GM21381 (cell line): ENCODE measurements at regions not wholly inside any gene's neighbourhood (a gene's known extent, or its start where the extent isn't known, plus 50 kb on each side); places are given as distances from the start of the nearest gene placed in this dataset.
"Not testable (repeated sequence)": the region's sequence is repeated elsewhere in the genome, so short reads cannot be mapped to it uniquely, and the experiment has no call there.

Experiments used
- ATAC-seq: cut with Tn5 transposase; IDR thresholded peaks from one replicate; pipeline ENCODE4 v1.9.1; 2021; ENCODE audit warnings: mild to moderate bottlenecking, moderate library complexity; ENCODE audit not compliant: unreplicated experiment

GRCh38 chr3:89742546-89742945 lies 635.1 kb downstream of the EPHA3 start:
- no peak for ATAC-seq

GRCh38 chr3:89747541-89748278 lies 640.3 kb downstream of the EPHA3 start:
- not testable (repeated sequence) for ATAC-seq

GRCh38 chr3:89762405-89762804 lies 655.0 kb downstream of the EPHA3 start:
- ATAC-seq, result no peak

GRCh38 chr3:89783341-89783927 lies 676.0 kb downstream of the EPHA3 start:
- no peak for ATAC-seq

GRCh38 chr3:89787485-89787884 lies 680.1 kb downstream of the EPHA3 start:
- no peak for ATAC-seq

- ATAC-seq, result no peak
Measured at GRCh38 chr3:89787979-89788378, 680.6 kb downstream of the EPHA3 start.

- no peak for ATAC-seq
Measured at GRCh38 chr3:89795506-89795905, 688.1 kb downstream of the EPHA3 start.

GRCh38 chr3:89802881-89803280 lies 695.5 kb downstream of the EPHA3 start:
- no peak for ATAC-seq

GRCh38 chr3:89803711-89804110 lies 696.3 kb downstream of the EPHA3 start:
- no peak for ATAC-seq

- no peak for ATAC-seq
Measured at GRCh38 chr3:89806166-89806565, 698.7 kb downstream of the EPHA3 start.

- ATAC-seq, result no peak
Measured at GRCh38 chr3:89808680-89809197, 701.3 kb downstream of the EPHA3 start.

- ATAC-seq, result no peak
Measured at GRCh38 chr3:89813500-89813899, 706.1 kb downstream of the EPHA3 start.

GRCh38 chr3:89841041-89841440 lies 733.6 kb downstream of the EPHA3 start:
- no peak for ATAC-seq

- no peak for ATAC-seq
Measured at GRCh38 chr3:89845053-89845452, 737.6 kb downstream of the EPHA3 start.

GRCh38 chr3:89847955-89848354 lies 740.5 kb downstream of the EPHA3 start:
- no peak for ATAC-seq

- no peak for ATAC-seq
Measured at GRCh38 chr3:89851974-89852621, 744.7 kb downstream of the EPHA3 start.

- ATAC-seq, result no peak
Measured at GRCh38 chr3:89859757-89860156, 752.3 kb downstream of the EPHA3 start.

GRCh38 chr3:89867286-89867685 lies 759.9 kb downstream of the EPHA3 start:
- ATAC-seq, result no peak

GRCh38 chr3:89876116-89876515 lies 768.7 kb downstream of the EPHA3 start:
- no peak for ATAC-seq

- ATAC-seq, result no peak
Measured at GRCh38 chr3:89877230-89877629, 769.8 kb downstream of the EPHA3 start.

- ATAC-seq, result no peak
Measured at GRCh38 chr3:89889386-89889785, 782.0 kb downstream of the EPHA3 start.

- ATAC-seq, result no peak
Measured at GRCh38 chr3:89908711-89909213, 801.3 kb downstream of the EPHA3 start.
